DMS79 (cell line): ENCODE measurements at regions not wholly inside any gene's neighbourhood (a gene's known extent, or its start where the extent isn't known, plus 50 kb on each side); places are given as distances from the start of the nearest gene placed in this dataset.
"Not testable (repeated sequence)": the region's sequence is repeated elsewhere in the genome, so short reads cannot be mapped to it uniquely, and the experiment has no call there.

Experiments used
- DNase-seq: peaks from one replicate; lab custom pipeline; 2025; lab: John Stamatoyannopoulos, UW

- DNase-seq, result no peak
Observed at GRCh38 chr4:33628296-33628695, 2616.0 kb downstream of the ARAP2 start.

GRCh38 chr4:33649015-33649414, 2595.3 kb downstream of the ARAP2 start:
- no peak for DNase-seq

- no peak for DNase-seq
Observed at GRCh38 chr4:33649471-33649870, 2594.8 kb downstream of the ARAP2 start.

- no peak for DNase-seq
Observed at GRCh38 chr4:33650036-33650435, 2594.3 kb downstream of the ARAP2 start.

GRCh38 chr4:33658971-33659370, 2585.3 kb downstream of the ARAP2 start:
- no peak for DNase-seq

- no peak for DNase-seq
Observed at GRCh38 chr4:33661636-33662035, 2582.7 kb downstream of the ARAP2 start.

- DNase-seq, result no peak
Observed at GRCh38 chr4:33685939-33686338, 2558.4 kb downstream of the ARAP2 start.

- DNase-seq, result no peak
Observed at GRCh38 chr4:33696041-33696440, 2548.3 kb downstream of the ARAP2 start.

- DNase-seq, result no peak
Observed at GRCh38 chr4:33696586-33696985, 2547.7 kb downstream of the ARAP2 start.

GRCh38 chr4:33709247-33709646, 2535.1 kb downstream of the ARAP2 start:
- no peak for DNase-seq

GRCh38 chr4:33711826-33712225, 2532.5 kb downstream of the ARAP2 start:
- no peak for DNase-seq

- DNase-seq, result no peak
Observed at GRCh38 chr4:33714971-33715370, 2529.3 kb downstream of the ARAP2 start.

- no peak for DNase-seq
Observed at GRCh38 chr4:33715841-33716395, 2528.4 kb downstream of the ARAP2 start.

GRCh38 chr4:33722254-33722653, 2522.1 kb downstream of the ARAP2 start:
- DNase-seq, result no peak

GRCh38 chr4:33722800-33723516, 2521.4 kb downstream of the ARAP2 start:
- no peak for DNase-seq

GRCh38 chr4:33724685-33725084, 2519.6 kb downstream of the ARAP2 start:
- DNase-seq, result no peak

- no peak for DNase-seq
Observed at GRCh38 chr4:33725861-33726260, 2518.5 kb downstream of the ARAP2 start.

- DNase-seq, result no peak
Observed at GRCh38 chr4:33737726-33738125, 2506.6 kb downstream of the ARAP2 start.

- no peak for DNase-seq
Observed at GRCh38 chr4:33739884-33740632, 2504.3 kb downstream of the ARAP2 start.

- DNase-seq, result not testable (repeated sequence)
Observed at GRCh38 chr4:33740871-33741270, 2503.4 kb downstream of the ARAP2 start.

GRCh38 chr4:33746979-33747378, 2497.3 kb downstream of the ARAP2 start:
- no peak for DNase-seq

GRCh38 chr4:33751050-33751449, 2493.3 kb downstream of the ARAP2 start:
- DNase-seq, result no peak

- DNase-seq, result no peak
Observed at GRCh38 chr4:33772582-33772981, 2471.7 kb downstream of the ARAP2 start.
